ENCODE measurements at regions not wholly inside any gene's neighbourhood (a gene's known extent, or its start where the extent isn't known, plus 50 kb on each side); places are given as distances from the start of the nearest gene placed in this dataset.

DNA sequence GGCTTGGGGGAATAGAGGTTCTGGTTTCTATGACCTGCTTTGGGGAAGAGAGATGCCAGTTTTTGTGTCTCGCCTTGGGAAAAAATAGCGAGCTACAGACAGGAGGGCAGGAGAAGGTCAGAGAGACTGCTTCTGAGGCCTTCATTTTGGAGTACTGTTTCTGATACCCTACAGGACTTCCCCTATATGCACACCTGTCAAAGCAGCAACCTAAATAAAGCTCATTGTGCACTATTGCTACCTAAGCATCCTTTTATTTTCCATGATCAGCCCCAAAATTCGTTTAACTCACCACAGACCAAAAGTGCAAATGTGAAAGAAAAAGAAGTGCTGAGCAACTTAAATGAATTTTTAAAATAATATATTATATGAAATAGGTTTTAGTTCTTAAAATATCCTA lies 145.6 kb upstream of the CHRM3 start:
- no peak for TF ChIP-seq EZH2 (IDR thresholded peaks at IDR 0.05)
- TF ChIP-seq POLR2AphosphoS5 (IDR thresholded peaks at IDR 0.05; ENCODE audit: borderline replicate concordance, low read depth, low read length), result no peak
- TF ChIP-seq FOXP2 (optimal IDR thresholded peaks at IDR 0.05; ENCODE audit: control extremely low read depth, extremely low read length, insufficient read depth), result no peak
- DNase-seq (ENCODE audit: low read depth, low spot score), result no peak
- Histone ChIP-seq H3K27ac (no peak overlapping the region), H3K9me3 (ENCODE audit: low read depth, low read length) (no peaks in the 10 kb centered on the region), H3K9ac (ENCODE audit: insufficient read length) (no peak overlapping the region), H3K4me3 (no peak overlapping the region), H3K36me3 (ENCODE audit: insufficient read depth, low read length) (no peaks in the 10 kb centered on the region)

- Histone ChIP-seq H3K4me3 (no peak overlapping the region), H3K36me3 (ENCODE audit: insufficient read depth, low read length) (no peaks in the 10 kb centered on the region), H3K9ac (ENCODE audit: insufficient read length) (no peak overlapping the region), H3K27ac (no peak overlapping the region), H3K9me3 (ENCODE audit: low read depth, low read length) (no peaks in the 10 kb centered on the region)
- no peak for TF ChIP-seq EZH2 (IDR thresholded peaks at IDR 0.05)
- DNase-seq (ENCODE audit: low read depth, low spot score), result no peak
These were observed 146.8 kb upstream of the CHRM3 start for GRCh38 chr1:239239529-239239928.

DNA sequence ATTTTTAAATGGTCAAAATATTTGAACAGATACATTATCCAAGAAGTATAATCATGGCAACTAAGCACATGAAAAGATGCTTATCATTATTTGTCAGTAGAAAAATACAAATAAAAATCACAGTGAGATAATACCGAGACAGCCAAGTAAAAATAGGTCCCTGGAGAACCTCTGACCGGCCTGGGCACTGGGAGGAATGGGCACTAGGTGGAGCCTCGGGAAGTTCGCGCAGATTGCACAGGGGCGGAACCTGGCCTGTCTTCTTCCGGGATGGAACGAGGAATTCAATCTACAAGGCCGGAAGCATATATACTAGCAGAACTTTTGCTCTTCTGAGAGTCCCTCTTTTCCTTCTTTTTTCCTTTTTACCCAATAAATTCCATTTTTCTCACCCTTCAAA lies 148.5 kb upstream of the CHRM3 start:
- Histone ChIP-seq H3K9me3 (ENCODE audit: low read depth, low read length) (no peaks in the 10 kb centered on the region), H3K9ac (ENCODE audit: insufficient read length) (no peak overlapping the region), H3K36me3 (ENCODE audit: insufficient read depth, low read length) (no peaks in the 10 kb centered on the region), H3K4me3 (no peak overlapping the region), H3K27ac (no peak overlapping the region)
- DNase-seq (ENCODE audit: low read depth, low spot score), result no peak
- TF ChIP-seq POLR2AphosphoS5 (IDR thresholded peaks at IDR 0.05; ENCODE audit: borderline replicate concordance, low read depth, low read length), result no peak
- no peak for TF ChIP-seq FOXP2 (optimal IDR thresholded peaks at IDR 0.05; ENCODE audit: control extremely low read depth, extremely low read length, insufficient read depth)
- no peak for TF ChIP-seq EZH2 (IDR thresholded peaks at IDR 0.05)

DNA sequence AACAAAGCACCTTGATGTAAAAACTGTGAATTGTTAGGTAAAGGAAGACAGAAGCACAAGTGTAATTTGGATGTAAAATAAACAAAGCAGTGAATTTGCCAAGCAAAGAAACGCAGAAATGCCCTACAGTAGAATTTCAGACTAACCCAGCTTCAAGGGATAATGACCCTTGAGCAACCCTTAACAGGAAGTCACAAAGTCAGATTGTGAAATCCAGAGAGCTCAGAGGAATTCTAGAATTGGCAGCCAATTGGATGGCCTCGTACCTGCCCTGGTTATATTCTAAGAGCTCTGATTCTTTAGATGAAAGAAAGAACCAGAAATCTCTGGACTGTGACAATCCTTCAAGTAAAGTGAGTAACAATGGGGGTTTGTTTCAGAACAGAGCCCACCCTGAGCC lies 152.7 kb upstream of the CHRM3 start:
- Histone ChIP-seq H3K9me3 (ENCODE audit: low read depth, low read length) (no peaks in the 10 kb centered on the region), H3K36me3 (ENCODE audit: insufficient read depth, low read length) (no peaks in the 10 kb centered on the region), H3K4me3 (no peak overlapping the region), H3K9ac (ENCODE audit: insufficient read length) (no peak overlapping the region), H3K27ac (no peak overlapping the region)
- no peak for DNase-seq (ENCODE audit: low read depth, low spot score)
- TF ChIP-seq EZH2 (IDR thresholded peaks at IDR 0.05) (no peak), FOXP2 (optimal IDR thresholded peaks at IDR 0.05; ENCODE audit: control extremely low read depth, extremely low read length, insufficient read depth) (no peak), POLR2AphosphoS5 (IDR thresholded peaks at IDR 0.05; ENCODE audit: borderline replicate concordance, low read depth, low read length) (no peak)

- TF ChIP-seq FOXP2 (optimal IDR thresholded peaks at IDR 0.05; ENCODE audit: control extremely low read depth, extremely low read length, insufficient read depth), result no peak
- no peak for TF ChIP-seq POLR2AphosphoS5 (IDR thresholded peaks at IDR 0.05; ENCODE audit: borderline replicate concordance, low read depth, low read length)
- Histone ChIP-seq H3K4me3 (no peak overlapping the region), H3K9me3 (ENCODE audit: low read depth, low read length) (no peaks in the 10 kb centered on the region), H3K36me3 (ENCODE audit: insufficient read depth, low read length) (no peaks in the 10 kb centered on the region), H3K9ac (ENCODE audit: insufficient read length) (no peak overlapping the region), H3K27ac (no peak overlapping the region)
- DNase-seq (ENCODE audit: low read depth, low spot score), result no peak
These were observed 153.4 kb upstream of the CHRM3 start for GRCh38 chr1:239232921-239233320.

DNA sequence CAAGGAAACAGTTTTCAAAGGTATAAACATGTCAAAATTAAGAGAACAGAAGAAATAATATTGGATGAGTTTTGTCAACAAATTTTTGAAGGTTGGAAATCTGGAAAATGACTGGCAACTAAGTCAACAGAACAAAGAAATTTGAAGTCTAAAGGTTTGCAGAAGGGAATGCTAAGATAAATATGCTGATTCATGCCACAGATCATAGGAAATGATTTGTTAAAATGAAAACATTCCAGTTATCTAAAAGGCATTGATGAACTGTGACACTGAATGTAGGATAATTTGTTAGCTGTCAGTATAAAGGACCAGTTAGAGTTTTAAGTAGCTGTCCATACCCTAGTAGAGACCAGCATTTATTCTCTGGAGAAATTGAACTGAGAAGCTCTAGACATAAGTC lies 157.9 kb upstream of the CHRM3 start:
- no peak for TF ChIP-seq POLR2AphosphoS5 (IDR thresholded peaks at IDR 0.05; ENCODE audit: borderline replicate concordance, low read depth, low read length)
- no peak for TF ChIP-seq FOXP2 (optimal IDR thresholded peaks at IDR 0.05; ENCODE audit: control extremely low read depth, extremely low read length, insufficient read depth)
- TF ChIP-seq EZH2 (IDR thresholded peaks at IDR 0.05), result no peak
- no peak overlapping the region for H3K4me3 ChIP-seq
- no peaks in the 10 kb centered on the region for H3K9me3 ChIP-seq (ENCODE audit: low read depth, low read length)
- H3K27ac ChIP-seq, result no peak overlapping the region
- DNase-seq (ENCODE audit: low read depth, low spot score), result no peak
- no peak overlapping the region for H3K9ac ChIP-seq (ENCODE audit: insufficient read length)
- H3K36me3 ChIP-seq (ENCODE audit: insufficient read depth, low read length), result no peaks in the 10 kb centered on the region

GRCh38 chr1:239225396-239225795 lies 161.0 kb upstream of the CHRM3 start:
- Histone ChIP-seq H3K9ac (ENCODE audit: insufficient read length) (no peak overlapping the region), H3K4me3 (no peak overlapping the region), H3K36me3 (ENCODE audit: insufficient read depth, low read length) (no peaks in the 10 kb centered on the region), H3K9me3 (ENCODE audit: low read depth, low read length) (no peaks in the 10 kb centered on the region), H3K27ac (no peak overlapping the region)
- no peak for DNase-seq (ENCODE audit: low read depth, low spot score)
- no peak for TF ChIP-seq FOXP2 (optimal IDR thresholded peaks at IDR 0.05; ENCODE audit: control extremely low read depth, extremely low read length, insufficient read depth)
- TF ChIP-seq POLR2AphosphoS5 (IDR thresholded peaks at IDR 0.05; ENCODE audit: borderline replicate concordance, low read depth, low read length), result no peak
- TF ChIP-seq EZH2 (IDR thresholded peaks at IDR 0.05), result no peak

- no peaks in the 10 kb centered on the region for H3K36me3 ChIP-seq (ENCODE audit: insufficient read depth, low read length)
- no peak for TF ChIP-seq FOXP2 (optimal IDR thresholded peaks at IDR 0.05; ENCODE audit: control extremely low read depth, extremely low read length, insufficient read depth)
- no peak for TF ChIP-seq POLR2AphosphoS5 (IDR thresholded peaks at IDR 0.05; ENCODE audit: borderline replicate concordance, low read depth, low read length)
- no peak for TF ChIP-seq EZH2 (IDR thresholded peaks at IDR 0.05)
- no peak overlapping the region for H3K27ac ChIP-seq
- no peak overlapping the region for H3K4me3 ChIP-seq
- DNase-seq (ENCODE audit: low read depth, low spot score), result no peak
- H3K9ac ChIP-seq (ENCODE audit: insufficient read length), result no peak overlapping the region
- H3K9me3 ChIP-seq (ENCODE audit: low read depth, low read length), result no peaks in the 10 kb centered on the region
These were observed 162.3 kb upstream of the CHRM3 start for GRCh38 chr1:239224100-239224499.

- no peak overlapping the region for H3K4me3 ChIP-seq
- no peaks in the 10 kb centered on the region for H3K36me3 ChIP-seq (ENCODE audit: insufficient read depth, low read length)
- no peak overlapping the region for H3K9ac ChIP-seq (ENCODE audit: insufficient read length)
- TF ChIP-seq POLR2AphosphoS5 (IDR thresholded peaks at IDR 0.05; ENCODE audit: borderline replicate concordance, low read depth, low read length), result no peak
- no peak for TF ChIP-seq FOXP2 (optimal IDR thresholded peaks at IDR 0.05; ENCODE audit: control extremely low read depth, extremely low read length, insufficient read depth)
- TF ChIP-seq EZH2 (IDR thresholded peaks at IDR 0.05), result no peak
- H3K27ac ChIP-seq, result no peak overlapping the region
- no peaks in the 10 kb centered on the region for H3K9me3 ChIP-seq (ENCODE audit: low read depth, low read length)
- DNase-seq (ENCODE audit: low read depth, low spot score), result no peak
These were observed 163.4 kb upstream of the CHRM3 start for GRCh38 chr1:239222999-239223398.

Data from SK-N-MC (cell line).